Endothelial cell of umbilical vein (primary cell): ENCODE measurements at regions not wholly inside any gene's neighbourhood (a gene's known extent, or its start where the extent isn't known, plus 50 kb on each side); places are given as distances from the start of the nearest gene placed in this dataset.
"Not testable (repeated sequence)": the region's sequence is repeated elsewhere in the genome, so short reads cannot be mapped to it uniquely, and the experiment has no call there.

Experiments
- POLR2A ChIP-seq: IDR thresholded peaks from 2 replicates; pipeline ENCODE4 v1.6.1; 2012; ENCODE audit warnings: low read depth, mild to moderate bottlenecking, control low read depth, low read length
- TF ChIP-seq, protein P1 (sequence below), 2 donors: IDR thresholded peaks; 1 replicate in 1 of 2; 2 replicates in 1 of 2; pipeline ENCODE4 v1.5.1; 2011; ENCODE audit warnings: low read length in 2 of 2, mild to moderate bottlenecking in 2 of 2, moderate library complexity in 2 of 2, control low read depth in 1 of 2, inconsistent platforms in 1 of 2, low read depth in 1 of 2; ENCODE audit not compliant: insufficient read depth in 1 of 2; ENCODE audit errors: extremely low read depth in 1 of 2

- TF ChIP-seq POLR2A = not testable (repeated sequence)
- TF ChIP-seq, protein P1, sequence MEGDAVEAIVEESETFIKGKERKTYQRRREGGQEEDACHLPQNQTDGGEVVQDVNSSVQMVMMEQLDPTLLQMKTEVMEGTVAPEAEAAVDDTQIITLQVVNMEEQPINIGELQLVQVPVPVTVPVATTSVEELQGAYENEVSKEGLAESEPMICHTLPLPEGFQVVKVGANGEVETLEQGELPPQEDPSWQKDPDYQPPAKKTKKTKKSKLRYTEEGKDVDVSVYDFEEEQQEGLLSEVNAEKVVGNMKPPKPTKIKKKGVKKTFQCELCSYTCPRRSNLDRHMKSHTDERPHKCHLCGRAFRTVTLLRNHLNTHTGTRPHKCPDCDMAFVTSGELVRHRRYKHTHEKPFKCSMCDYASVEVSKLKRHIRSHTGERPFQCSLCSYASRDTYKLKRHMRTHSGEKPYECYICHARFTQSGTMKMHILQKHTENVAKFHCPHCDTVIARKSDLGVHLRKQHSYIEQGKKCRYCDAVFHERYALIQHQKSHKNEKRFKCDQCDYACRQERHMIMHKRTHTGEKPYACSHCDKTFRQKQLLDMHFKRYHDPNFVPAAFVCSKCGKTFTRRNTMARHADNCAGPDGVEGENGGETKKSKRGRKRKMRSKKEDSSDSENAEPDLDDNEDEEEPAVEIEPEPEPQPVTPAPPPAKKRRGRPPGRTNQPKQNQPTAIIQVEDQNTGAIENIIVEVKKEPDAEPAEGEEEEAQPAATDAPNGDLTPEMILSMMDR (IDR thresholded peaks at IDR 0.05; ENCODE audit: extremely low read depth in 1 of 2, insufficient read depth in 1 of 2, low read depth in 1 of 2, low read length in 2 of 2) = not testable (repeated sequence)
Measured at GRCh38 chr4:11996581-11996980, 567.9 kb upstream of the HS3ST1 start.
